ENCODE measurements at regions not wholly inside any gene's neighbourhood (a gene's known extent, or its start where the extent isn't known, plus 50 kb on each side); places are given as distances from the start of the nearest gene placed in this dataset.
A peak's percentile ranks its signal among the peaks of the same experiment; 100 is the strongest.

DNA sequence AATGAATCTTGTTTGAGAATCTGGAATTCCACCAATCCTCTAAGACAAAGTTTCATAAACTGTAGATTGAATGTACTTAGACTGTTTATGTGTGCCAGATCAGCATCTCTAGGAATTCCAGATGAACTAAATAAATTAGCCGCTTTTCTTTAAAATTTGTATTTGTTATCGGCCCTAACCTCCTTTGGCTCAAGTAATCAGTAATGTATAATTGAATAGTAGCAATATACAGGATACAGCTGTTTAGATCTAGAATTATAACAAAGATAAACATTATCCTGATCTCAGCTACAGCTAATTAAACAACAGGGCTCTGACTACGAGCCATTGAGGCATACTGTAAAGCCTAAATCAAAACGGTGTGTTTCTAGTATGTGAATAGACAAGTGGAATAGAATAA lies 120.3 kb downstream of the CYB561 start:
- ATAC-seq (no peak), DNase-seq (ENCODE audit: low spot score) (no peak)

DNA sequence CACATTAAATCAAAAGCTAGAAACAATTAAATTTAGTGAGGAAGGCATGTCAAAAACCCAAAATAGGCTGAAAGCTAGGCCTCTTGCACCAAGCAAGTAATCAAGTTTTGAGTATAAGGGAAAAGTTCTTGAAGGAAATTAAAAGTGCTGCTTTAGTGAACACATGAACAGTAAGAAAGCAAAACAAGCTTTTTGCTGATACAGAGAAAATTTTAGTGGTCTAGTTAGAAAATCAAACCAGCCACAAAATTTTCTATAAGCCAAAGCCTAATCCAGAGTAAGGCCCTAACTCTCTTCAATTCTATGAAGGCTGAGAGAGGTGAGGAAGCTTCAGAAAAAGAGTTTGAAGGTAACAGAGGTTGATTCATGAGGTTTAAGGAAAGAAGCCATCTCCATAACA lies 116.2 kb downstream of the CYB561 start:
- ATAC-seq (no peak), DNase-seq (ENCODE audit: low spot score) (no peak)

DNA sequence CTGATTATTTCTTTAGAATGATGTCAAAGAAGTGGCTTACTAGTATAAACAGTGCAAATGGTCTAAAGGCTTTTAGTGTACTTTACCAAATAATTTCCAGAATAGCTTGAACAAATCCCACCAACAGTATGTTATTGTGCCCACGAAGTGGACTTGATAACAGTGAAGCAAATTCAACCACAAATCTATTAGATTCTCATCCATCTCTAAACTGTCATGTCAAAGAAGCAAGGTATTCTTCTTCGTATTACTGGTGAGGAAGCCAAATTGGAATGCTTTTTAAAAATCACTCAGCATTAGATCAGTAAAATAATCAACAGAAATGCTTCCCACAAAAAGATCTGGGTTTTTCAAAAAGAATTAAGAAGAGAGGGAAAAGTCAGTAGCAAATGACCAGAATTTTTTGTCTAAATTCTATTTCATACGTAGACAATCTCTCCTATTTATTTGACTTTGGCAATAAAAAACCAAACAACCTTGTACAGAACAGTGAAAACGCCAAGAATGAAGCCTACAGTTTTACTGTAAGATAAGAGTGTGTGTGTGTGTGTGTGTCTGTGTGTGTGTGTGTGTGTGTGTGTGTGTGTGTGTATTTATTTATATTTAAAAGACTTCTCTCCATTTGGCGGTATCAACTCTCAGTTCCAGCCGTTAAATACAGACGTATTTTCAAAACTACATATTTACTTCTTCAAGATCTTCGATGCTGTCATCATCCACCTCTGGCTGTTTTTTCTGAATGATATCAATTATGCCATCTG lies 114.6 kb downstream of the CYB561 start:
- DNase-seq (ENCODE audit: low spot score): no peak
- ATAC-seq: no peak

DNA sequence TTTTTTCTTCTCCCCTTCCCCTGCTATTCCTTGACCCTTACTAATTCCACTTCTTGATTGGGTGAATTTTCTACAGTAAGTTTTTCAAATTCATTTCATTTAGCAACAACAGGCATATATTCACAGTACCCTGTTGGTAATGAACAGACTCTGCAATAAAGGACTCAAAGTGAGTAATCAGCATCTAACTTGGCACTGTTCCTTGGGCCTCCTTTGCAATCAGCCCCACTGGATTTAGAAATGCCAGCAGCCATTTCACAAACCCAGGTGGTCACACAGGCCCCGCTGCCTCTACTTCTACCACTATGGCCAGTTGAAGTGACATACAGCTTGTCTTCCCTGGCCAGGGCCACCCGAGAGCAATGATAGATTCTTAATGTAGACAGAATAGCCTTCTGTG lies 113.8 kb downstream of the CYB561 start:
- DNase-seq (ENCODE audit: low spot score) (no peak), ATAC-seq (no peak)

DNA sequence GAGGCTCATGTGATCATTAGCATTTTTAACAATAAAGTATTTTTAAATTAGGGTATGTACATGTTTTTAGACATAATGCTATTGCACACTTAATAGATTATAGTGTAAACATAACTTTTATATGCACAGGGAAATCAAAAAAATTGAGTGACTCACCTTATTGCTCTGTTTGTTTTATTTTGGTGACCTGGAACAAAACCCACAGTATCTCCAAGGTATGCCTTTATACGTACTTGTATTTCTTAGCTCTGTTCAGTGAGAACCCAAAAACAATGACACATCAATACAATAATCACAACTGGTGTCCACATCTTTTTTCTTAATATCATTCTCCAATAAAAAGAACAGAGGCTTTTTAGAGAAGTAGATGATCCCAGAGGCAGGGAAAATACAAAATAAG lies 112.2 kb downstream of the CYB561 start:
- ATAC-seq (no peak), DNase-seq (ENCODE audit: low spot score) (no peak)

DNA sequence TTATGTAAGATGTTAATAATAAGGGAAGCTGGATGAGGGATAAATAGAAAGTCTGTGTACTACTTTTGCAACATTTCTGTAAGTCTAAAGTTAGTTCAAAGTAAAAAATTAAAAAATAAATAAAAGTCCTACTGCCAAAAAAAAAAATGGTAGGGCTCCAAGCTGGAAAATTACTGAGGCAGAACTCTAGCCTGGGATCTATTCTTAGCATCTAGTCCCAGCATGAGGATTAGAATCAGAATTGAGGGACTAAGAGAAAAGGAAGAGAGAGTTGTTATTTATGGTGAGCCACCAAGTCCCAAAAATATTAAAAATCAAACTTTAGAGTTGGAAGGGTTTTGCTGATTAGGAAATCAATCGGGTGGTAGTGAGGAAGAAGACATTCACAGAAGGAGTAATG lies 110.3 kb downstream of the CYB561 start:
- no peak for DNase-seq (ENCODE audit: low spot score)
- ATAC-seq: no peak

DNA sequence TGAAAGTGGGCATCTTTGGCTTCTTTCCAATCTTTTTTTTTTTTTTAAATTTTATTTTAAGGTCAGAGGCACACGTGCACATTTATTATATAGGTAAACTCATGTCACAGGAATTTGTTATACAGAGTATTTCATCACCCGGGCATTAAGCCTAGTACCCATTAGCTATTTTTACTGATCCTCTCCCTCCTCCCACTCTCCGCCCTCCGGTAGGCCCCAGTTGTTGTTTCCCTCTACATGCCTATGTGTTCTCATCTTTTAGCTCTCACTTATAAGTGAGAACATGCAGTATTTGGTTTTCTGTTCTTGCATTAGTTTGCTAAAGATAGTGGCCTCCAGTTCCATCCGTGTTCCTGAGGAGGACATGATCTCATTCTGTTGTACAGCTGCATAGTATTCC lies 108.5 kb downstream of the CYB561 start:
- DNase-seq (ENCODE audit: low spot score) (no peak), ATAC-seq (no peak)

DNA sequence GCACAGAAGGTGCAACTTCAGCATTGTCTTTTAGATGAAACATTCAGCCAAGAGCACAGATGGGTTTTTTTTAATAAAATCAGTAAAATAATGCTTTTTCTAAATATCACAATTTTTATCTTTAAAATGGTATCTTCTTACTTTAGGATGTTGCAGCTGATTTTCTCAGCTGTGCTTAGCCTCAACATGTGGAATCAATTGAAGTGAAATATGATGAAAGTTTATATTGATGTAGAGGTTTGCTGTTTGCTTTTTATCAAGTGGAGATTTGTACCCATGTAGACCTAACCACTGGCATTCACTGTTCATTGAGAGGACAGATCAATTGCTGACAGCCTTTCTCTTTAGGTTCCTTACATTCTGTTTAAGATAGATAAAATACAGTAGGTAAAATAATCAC lies 107.8 kb downstream of the CYB561 start:
- no peak for ATAC-seq
- no peak for DNase-seq (ENCODE audit: low spot score)

DNA sequence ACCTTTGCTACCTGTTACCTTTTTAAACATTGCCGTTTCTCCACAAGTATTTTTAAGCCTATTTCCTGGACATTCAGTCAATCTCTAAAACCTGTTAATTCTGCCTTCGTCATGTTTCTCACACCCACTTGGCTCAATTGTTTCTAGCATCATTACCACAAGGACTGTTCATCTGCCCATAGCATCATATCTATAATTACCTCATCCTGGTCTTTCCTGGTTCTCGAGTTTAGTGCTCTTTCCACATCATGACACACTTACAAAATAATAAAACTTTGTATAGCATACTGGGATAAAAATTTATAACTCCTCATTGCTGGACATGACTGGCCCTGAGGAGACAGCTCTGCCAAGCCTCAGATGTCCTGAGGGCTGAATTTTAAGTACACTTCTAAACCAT lies 104.8 kb downstream of the CYB561 start:
- ATAC-seq (no peak), DNase-seq (ENCODE audit: low spot score) (no peak)

DNA sequence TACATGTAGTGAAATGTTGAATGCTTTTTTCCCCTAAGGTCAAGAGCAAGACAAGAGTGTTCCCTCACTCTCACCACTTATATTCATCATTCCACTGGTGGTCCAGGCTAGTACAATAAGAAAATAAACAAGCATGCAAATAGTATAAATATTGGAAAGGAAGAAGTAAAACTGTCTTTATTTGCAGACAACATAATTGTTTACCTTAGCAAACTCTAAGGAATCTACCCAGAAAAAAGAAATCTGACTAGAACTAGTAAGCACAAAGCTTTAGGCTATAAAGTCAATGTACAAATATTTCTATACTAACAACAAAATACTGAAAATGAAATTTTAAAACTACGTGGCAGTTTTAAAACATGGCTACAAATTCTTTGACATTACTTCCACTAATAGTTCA lies 101.7 kb downstream of the CYB561 start:
- DNase-seq (ENCODE audit: low spot score) (no peak), ATAC-seq (no peak)

DNA sequence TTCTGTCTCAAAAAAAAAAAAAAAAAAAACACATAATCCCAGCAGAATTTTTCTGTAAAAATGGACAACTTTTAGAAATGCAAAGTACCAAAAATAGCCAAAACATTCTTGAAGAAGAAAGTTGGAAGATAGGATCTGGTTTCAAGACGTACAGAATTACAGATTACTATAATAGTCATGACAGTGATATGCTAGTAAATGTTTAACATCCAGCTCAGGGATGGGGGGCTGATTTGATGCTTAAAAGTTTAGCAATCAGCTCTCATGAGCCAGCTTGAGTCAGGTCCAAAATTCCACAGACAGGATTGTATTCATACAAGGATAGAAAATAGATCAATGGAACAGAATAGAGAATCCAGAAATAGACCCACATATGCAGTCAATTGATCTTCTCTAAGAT lies 100.5 kb downstream of the CYB561 start:
- DNase-seq (ENCODE audit: low spot score) (no peak), ATAC-seq (peak; percentile 43)

DNA sequence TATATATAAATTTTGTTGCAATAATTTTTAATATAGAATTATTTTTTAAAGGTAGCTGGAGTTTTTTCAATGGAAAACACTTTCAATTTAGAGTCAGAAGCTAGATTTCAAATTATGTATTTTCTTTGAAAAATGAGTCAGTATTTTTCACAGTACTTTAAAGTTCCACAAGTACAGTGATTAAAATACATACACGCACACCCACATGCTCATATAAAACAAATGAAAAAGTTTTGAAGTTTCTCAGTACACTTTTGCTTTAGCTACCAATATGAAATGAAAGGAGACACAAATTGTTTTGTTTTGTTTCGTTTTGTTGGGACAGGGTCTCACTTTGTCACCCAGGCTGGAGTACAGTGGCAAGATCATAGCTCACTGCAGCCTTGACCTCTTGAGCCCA lies 98.6 kb downstream of the CYB561 start:
- no peak for ATAC-seq
- no peak for DNase-seq (ENCODE audit: low spot score)

DNA sequence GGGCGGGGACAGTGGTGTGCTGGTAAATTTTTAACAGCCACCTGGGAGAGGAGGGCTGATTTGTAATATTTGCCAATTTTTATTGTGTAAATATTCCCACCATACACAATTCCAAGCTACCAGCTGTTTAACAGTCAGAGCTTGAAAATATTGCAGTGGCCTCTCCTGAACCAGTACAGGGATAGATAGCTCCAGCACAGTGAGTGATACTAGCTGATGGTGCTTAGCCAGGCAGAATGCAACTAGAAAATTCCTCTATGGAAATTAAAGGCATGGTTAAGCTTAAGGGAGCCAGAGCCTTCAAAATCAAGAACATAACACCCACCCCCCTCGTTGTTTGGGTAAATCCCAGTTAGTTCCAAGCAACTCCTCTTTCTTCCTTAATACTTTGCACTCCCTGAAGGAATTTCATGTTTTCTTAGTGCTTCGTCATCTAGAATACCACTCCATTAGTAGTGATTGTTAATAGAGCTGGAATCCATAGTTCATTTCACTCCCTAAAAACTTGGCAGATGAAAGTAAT lies 96.6 kb downstream of the CYB561 start:
- ATAC-seq (no peak), DNase-seq (ENCODE audit: low spot score) (no peak)

DNA sequence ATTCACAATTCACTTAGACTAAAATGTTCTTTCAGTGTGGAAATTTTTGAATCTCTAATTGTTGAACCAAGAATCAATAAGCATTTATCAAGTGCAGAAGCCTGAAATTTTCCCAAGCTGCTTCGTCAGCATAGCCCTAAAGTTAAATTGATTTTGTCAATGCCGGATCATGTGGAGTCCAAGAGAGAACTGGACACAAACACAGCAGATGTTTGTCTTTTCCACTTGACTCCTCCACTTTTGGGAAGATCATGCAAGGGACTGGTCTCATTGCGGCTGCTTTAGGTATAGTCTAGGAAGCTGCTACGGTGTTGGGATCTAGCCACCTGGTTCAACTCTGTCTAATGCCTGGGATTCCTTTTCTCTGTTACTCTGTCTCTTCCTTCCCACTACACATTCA lies 95.7 kb downstream of the CYB561 start:
- DNase-seq (ENCODE audit: low spot score): no peak
- peak; percentile 43 for ATAC-seq

DNA sequence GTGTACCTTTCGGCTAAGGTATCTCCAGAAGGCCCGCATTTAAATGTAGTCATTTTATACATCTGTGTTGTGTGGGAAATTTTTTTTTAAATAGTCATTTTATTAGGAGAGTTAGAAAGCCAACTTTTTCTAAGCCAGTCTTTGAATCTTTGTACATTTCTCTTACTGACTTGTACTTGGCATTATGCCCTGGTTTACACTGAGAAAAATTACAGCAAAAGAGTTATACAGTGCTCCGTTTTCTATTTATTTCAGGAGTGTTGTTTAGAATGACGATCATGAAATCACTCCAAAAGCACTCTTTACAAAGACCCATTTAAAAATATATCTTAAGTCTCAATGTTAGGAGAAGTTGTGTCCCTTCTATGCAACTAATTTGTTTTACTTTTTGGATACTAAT lies 91.8 kb downstream of the CYB561 start:
- ATAC-seq (no peak), DNase-seq (ENCODE audit: low spot score) (no peak)

DNA sequence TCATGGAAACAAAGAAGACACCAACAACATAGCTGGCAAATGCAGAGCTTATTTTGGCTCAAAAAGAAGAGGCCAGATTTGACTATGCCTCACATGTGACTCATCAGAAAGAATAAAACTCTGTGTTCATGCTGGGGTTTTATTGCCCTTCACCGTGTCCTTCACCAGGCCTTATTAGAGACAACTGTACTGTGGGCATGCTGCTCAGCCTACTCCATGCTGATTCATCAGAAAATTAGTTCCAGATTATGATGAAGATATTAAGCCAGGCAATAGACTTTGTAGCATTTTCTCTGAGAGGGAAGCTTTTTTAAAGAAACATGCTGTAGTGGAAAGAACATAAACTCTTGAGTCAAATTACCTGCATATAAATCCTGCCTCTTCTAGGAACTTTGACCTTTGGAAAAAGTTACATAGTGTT lies 89.8 kb downstream of the CYB561 start:
- ATAC-seq (no peak), DNase-seq (ENCODE audit: low spot score) (no peak)

DNA sequence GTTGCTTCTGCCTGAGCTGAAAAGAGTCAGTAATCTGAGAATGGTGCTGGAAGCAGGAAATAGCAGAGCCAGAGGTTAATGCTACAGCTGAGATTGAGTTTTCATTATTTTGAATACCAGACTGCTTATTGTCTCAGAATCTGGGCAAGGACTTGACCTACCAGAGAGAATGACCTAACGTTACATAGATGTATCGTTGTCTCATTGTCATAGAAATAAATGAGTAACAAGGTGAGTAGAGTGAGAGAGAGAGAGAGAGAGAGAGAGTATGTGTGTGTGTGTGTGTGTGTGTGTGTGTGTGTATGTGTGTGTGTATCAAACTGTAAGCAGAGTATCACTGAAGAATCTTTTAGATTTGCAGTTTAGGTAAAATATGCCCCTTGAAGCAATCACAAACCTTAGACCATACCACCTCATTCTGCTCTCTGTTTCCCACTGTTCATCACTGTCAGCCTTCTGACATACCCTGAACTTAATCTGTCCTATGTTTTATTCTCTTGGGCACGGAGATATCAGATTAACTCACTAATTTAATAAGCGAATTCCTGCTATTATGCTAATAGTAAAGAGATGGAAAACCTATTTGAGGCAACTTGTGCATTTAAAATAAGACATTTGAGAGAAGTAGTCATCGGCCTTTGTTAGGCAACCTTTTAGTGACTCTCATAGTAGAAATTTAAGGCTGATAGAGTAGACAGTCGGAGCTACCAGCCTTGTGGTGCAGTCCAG lies 87.8 kb downstream of the CYB561 start:
- DNase-seq (ENCODE audit: low spot score) (no peak), ATAC-seq (no peak)

DNA sequence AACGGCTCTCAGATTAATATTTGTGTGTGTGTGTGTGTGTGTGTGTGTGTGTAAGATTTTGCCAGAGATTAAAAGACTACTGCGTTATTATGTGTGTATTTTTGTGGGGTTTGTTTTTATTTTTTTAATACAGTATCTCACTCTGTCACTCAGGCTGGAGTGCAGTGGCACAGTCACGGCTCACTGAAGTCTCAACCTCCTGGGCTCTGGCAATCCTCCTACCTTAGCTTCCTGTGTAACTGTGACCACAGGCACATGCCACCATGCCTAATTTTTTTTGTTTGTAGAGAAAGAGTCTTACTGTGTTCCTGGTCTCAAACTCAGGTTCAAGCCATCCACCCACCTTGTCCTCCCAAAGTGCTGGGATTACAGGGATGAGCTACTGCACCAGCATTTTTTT lies 87.2 kb downstream of the CYB561 start:
- ATAC-seq (no peak), DNase-seq (ENCODE audit: low spot score) (no peak)

DNA sequence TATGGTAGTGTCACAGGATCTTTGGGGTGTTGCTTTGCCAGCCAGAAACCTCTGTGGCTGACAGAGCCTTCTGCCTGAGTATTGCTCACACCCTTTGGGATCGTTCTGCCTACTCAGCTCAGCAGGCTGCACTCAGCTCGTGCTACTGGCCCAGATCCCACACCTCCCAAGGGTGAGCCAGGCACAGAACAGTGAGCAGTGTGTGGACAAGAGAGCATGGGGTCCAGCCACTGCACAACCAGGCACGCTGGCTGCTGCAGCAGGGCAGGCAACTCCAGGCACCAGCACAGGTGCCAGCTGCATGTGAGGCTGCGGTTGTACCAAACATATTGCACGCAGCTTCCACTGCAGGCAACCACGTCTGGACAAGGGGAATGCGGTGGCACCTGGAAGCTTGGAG lies 84.9 kb downstream of the CYB561 start:
- DNase-seq (ENCODE audit: low spot score) (no peak), ATAC-seq (no peak)

DNA sequence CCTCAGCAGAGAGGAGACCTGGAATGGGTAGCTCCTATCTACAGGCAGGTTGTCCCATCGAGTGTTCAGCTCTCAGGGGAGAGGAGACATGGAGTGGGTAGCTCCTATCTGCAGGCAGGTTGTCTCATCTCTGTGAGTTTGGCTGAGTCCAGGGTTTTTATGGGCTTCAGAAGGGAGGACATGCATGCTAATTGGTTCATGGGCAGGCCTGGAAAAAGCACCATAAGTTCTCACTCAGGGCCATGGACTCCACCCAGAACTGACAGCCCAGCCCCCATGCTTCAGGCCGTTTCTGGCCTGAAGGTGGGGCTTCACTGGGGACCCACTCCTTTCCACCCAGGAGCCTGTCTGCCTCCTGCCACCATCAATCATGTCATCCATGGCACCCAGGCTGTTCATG lies 84.0 kb downstream of the CYB561 start:
- ATAC-seq (no peak), DNase-seq (ENCODE audit: low spot score) (no peak)

DNA sequence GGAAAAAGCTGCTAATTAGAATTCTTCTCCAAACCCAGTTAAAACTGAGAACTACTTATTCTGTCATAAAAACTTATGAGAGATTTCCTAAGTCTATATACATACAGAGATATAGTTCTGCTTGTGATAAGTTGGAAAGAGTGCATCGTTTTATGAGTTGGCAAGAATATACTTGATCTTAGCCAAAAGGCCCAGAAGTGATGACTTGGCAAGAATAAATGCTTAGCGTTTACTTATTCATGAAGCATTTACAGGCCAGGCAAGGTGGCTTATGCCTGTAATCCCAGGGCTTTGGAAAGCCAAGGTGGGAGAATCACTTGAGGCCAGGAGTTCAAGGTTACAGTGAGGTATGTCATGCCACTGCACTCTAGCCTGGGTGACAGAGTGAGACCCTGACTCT lies 81.7 kb downstream of the CYB561 start:
- ATAC-seq (no peak), DNase-seq (ENCODE audit: low spot score) (no peak)

DNA sequence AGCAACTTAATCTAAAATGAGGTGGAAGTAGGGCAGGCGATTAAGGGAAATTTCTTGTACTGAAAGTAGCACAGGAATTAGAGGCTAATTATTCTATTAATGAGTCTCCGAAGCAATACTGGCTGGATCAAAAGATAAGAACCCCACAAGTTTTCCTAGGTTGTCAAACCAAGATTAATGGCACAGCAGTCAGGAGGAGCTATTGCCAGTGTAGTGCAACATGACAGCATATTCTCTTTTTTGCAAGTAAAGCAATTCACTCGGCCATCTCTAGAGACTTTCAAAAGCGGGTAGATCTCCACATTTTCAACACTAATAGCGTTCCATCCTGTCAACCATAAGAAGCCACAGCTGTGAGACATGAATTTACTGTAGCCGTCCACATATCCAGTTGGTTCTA lies 81.2 kb downstream of the CYB561 start:
- ATAC-seq (no peak), DNase-seq (ENCODE audit: low spot score) (no peak)
